ENCODE measurements at regions not wholly inside any gene's neighbourhood (a gene's known extent, or its start where the extent isn't known, plus 50 kb on each side); places are given as distances from the start of the nearest gene placed in this dataset.
A peak's percentile ranks its signal among the peaks of the same experiment; 100 is the strongest.

GRCh38 chr3:165283328-165283727, 87.1 kb upstream of the SLITRK3 start:
- DNase-seq: no peak
- TF ChIP-seq GATA1 (IDR thresholded peaks at IDR 0.05; ENCODE audit: low read depth, low read length): no peak
- no peak for TF ChIP-seq POLR2A (IDR thresholded peaks at IDR 0.05; ENCODE audit: low read length)

- no peak for TF ChIP-seq GATA1 (IDR thresholded peaks at IDR 0.05; ENCODE audit: low read depth, low read length)
- TF ChIP-seq POLR2A (IDR thresholded peaks at IDR 0.05; ENCODE audit: low read length): no peak
- DNase-seq: no peak
These were observed 83.3 kb upstream of the SLITRK3 start for GRCh38 chr3:165279471-165279870.

GRCh38 chr3:165273411-165273810, 77.2 kb upstream of the SLITRK3 start:
- DNase-seq: no peak
- TF ChIP-seq POLR2A (IDR thresholded peaks at IDR 0.05; ENCODE audit: low read length) (no peak), GATA1 (IDR thresholded peaks at IDR 0.05; ENCODE audit: low read depth, low read length) (no peak)

GRCh38 chr3:165259541-165260193, 63.5 kb upstream of the SLITRK3 start:
- DNase-seq: peak; percentile 0 to 25
- TF ChIP-seq POLR2A (IDR thresholded peaks at IDR 0.05; ENCODE audit: low read length): no peak
- TF ChIP-seq GATA1 (IDR thresholded peaks at IDR 0.05; ENCODE audit: low read depth, low read length): no peak

- DNase-seq: no peak
- TF ChIP-seq GATA1 (IDR thresholded peaks at IDR 0.05; ENCODE audit: low read depth, low read length) (no peak), POLR2A (IDR thresholded peaks at IDR 0.05; ENCODE audit: low read length) (no peak)
These were observed 60.4 kb upstream of the SLITRK3 start for GRCh38 chr3:165256554-165257065.

- peak in 1 of 2 experiments; percentile 21 for DNase-seq
These were observed 58.6 kb upstream of the SLITRK3 start for GRCh38 chr3:165254812-165255211.

More at GRCh38 chr3:165254812-165255211, 58.6 kb upstream of the SLITRK3 start:
- TF ChIP-seq POLR2A (IDR thresholded peaks at IDR 0.05; ENCODE audit: low read length): no peak
- no peak for TF ChIP-seq GATA1 (IDR thresholded peaks at IDR 0.05; ENCODE audit: low read depth, low read length)
